HG03135 (cell line): ENCODE measurements at regions not wholly inside any gene's neighbourhood (a gene's known extent, or its start where the extent isn't known, plus 50 kb on each side); places are given as distances from the start of the nearest gene placed in this dataset.

ENCODE experiments used
- ATAC-seq: cut with Tn5 transposase; IDR thresholded peaks from one replicate; pipeline ENCODE4 v1.9.1; 2021; ENCODE audit warnings: mild to moderate bottlenecking, moderate library complexity; ENCODE audit not compliant: unreplicated experiment

DNA sequence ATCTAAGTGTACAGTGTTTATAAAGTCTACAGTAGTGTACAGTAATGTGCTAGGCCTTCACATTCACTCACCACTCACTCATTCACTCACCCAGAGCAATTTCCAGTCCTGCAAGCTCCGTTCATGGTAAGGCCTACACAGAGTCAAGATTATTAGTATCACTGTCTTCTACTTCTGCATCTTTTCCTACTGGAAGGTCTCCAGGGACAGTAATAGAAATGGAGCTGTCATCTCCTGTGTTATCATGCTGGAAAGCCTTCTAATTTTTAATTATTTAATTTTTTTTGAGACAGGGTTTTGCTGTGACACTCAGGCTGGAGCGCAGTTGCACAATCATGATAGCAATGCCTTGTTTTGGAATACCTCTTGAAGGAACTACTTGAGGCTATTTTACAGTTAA is 207.0 kb downstream of the HTR7 start:
- ATAC-seq, result no peak

DNA sequence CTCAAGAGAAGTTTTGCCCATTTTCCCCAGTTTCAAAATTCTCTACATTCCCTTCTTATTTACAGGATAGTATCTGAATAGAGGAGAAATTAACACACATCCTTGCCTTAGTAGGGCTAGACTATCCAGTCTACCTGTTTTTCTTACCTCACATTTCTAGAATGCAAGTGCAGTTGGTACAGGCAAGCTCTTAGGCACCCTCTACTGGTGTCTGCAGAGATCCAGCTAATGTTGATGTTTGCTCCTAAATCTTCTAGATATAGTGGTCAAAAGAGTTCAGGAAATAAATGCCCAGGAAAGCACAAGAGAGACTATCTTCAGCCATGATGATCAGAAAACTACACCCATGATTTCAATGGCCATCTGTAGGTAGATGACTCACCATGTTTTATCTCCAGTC is 205.3 kb downstream of the HTR7 start:
- ATAC-seq, result no peak

- no peak for ATAC-seq
Observed at GRCh38 chr10:90658791-90659190, 199.0 kb downstream of the HTR7 start.

GRCh38 chr10:90665905-90666662 is 191.8 kb downstream of the HTR7 start:
- ATAC-seq, result no peak

DNA sequence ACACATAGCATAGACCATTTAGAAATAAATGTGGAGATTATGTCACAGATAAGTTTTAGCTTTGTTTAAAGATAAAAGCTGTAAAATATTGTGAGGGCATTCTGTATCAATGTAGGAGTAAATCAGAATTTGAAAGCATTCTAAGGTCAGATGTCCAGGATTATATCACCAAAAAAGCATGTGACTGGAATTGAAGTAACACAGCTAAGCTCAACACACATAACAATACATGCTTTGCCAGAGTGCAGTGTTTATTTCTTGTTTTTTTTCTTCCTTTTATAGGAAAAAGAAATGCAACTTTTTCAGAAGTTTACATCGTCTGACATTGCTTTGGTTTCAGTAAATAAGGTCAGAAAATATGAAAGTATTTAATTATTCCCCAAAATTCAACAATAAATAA is 183.4 kb downstream of the HTR7 start:
- ATAC-seq, result no peak

- no peak for ATAC-seq
Observed at GRCh38 chr10:90674928-90675327, 182.9 kb downstream of the HTR7 start.

DNA sequence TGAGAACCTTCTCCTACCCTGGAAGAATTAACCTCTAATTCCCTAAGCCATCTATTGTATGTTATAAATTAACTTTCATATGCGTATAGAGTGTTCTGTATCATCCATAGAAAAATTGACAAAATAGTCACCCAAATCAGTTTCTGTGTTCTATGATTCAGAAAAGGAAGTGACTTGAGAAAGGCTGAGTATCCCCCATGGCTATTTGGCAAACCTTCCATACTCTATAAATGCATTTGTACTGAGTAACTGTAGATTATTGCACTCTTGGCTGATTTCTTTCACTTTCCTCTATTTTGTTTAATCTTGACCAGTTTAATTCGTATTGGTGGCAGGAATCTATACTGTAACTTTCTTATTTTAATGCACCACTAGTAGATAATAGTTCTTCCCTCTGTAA is 182.2 kb downstream of the HTR7 start:
- no peak for ATAC-seq
